Activated T-cell treated with anti-CD3 and anti-CD28 coated beads, Interleukin-2, amount 50 U/mL, for 4 hours (primary cell): ENCODE measurements at regions not wholly inside any gene's neighbourhood (a gene's known extent, or its start where the extent isn't known, plus 50 kb on each side); places are given as distances from the start of the nearest gene placed in this dataset.
"Not testable (repeated sequence)": the region's sequence is repeated elsewhere in the genome, so short reads cannot be mapped to it uniquely, and the experiment has no call there.

ENCODE experiments used
- ATAC-seq, 2 donors: fragments of 200-7000 bp; cut with Tn5 transposase; one replicate each; pipeline ENCODE4 v1.10.0; 2021
- DNase-seq: peaks from one replicate; pipeline ENCODE4 v3.0.0-alpha.2; 2020
- H3K27me3 Mint-ChIP-seq: one replicate; pipeline ENCODE4 v1.8.0; 2021; ENCODE audit warnings: low read depth, mixed read lengths
- H3K36me3 Mint-ChIP-seq: one replicate; pipeline ENCODE4 v1.8.0; 2022; ENCODE audit warnings: mixed read lengths; ENCODE audit not compliant: insufficient read depth
- H3K4me1 Mint-ChIP-seq: one replicate; pipeline ENCODE4 v1.8.0; 2021; ENCODE audit warnings: low read depth, mixed read lengths
- H3K4me3 Mint-ChIP-seq: one replicate; pipeline ENCODE4 v1.8.0; 2021; ENCODE audit warnings: mild to moderate bottlenecking, moderate library complexity, mixed read lengths
- H3K9me3 Mint-ChIP-seq: one replicate; pipeline ENCODE4 v1.8.0; 2021; ENCODE audit warnings: mixed read lengths

DNA sequence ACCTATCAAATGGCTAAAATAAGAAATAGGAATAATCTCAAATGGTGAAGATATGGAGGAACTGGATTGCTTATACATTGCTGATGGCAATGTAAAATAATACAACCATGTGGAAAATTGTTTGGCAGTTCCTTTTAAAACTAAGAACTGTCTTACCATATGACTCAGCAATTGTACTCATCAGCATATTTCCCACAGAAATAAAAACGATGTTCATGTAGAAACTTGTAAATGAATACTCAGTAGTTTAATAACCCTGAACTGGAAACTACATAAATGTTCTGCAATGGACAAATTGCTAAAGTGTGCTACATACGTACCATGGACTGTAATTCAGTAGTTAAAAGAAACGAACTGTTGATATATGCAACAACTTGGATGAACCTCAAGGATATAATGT lies 253.9 kb upstream of the RBMS3 start:
- H3K9me3 Mint-ChIP-seq = peaks cover 8% of the 10 kb centered on the region

DNA sequence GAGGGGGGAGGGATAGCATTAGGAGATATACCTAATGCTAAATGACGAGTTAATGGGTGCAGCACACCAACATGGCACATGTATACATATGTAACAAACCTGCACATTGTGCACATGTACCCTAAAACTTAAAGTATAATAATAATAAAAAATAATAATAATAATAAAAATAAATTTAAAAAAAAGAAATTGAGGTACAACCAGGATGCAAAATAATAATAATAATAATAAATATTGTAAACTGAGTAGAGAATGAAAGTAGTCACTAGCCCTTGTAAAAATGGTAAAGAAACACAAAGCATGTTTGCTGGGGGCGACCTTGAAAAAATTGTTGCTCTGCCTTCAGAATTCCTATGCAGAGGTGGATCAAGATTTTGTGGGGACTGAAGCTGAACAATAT lies 249.7 kb upstream of the RBMS3 start:
- not testable (repeated sequence) for H3K9me3 Mint-ChIP-seq, DNase-seq, H3K36me3 Mint-ChIP-seq, H3K4me3 Mint-ChIP-seq, ATAC-seq, H3K27me3 Mint-ChIP-seq, H3K4me1 Mint-ChIP-seq

More for the DNA sequence above, 253.9 kb upstream of the RBMS3 start:
- H3K4me1 Mint-ChIP-seq = peaks cover 2% of the 10 kb centered on the region
- DNase-seq = no peak
- H3K27me3 Mint-ChIP-seq = no peaks in the 10 kb centered on the region
- no peaks in the 10 kb centered on the region for H3K36me3 Mint-ChIP-seq
- no peak for ATAC-seq
- H3K4me3 Mint-ChIP-seq = no peak overlapping the region

DNA sequence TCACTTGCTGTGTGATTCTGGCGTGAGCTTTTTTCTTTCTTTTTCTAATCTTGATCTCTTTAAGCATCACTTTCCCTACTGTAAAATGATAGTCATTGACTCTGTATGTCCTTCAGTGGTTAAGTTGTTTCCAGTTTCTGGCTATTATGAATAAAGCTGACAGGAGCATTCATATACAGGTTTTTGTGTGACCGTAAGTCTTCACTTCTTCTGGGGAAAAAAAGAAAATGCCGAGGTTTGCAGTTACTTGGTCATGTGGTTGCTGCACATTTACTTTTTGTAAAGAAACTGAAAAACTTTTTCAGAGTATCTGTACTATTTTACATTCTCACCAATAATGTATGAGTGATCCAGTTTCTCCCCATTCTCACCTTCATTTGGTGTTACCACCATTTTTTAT lies 247.4 kb upstream of the RBMS3 start:
- H3K27me3 Mint-ChIP-seq = no peaks in the 10 kb centered on the region
- no peaks in the 10 kb centered on the region for H3K4me1 Mint-ChIP-seq
- H3K36me3 Mint-ChIP-seq = no peaks in the 10 kb centered on the region
- ATAC-seq (no peak), DNase-seq (no peak)
- no peak overlapping the region for H3K4me3 Mint-ChIP-seq
- H3K9me3 Mint-ChIP-seq = peaks cover 4% of the 10 kb centered on the region

DNA sequence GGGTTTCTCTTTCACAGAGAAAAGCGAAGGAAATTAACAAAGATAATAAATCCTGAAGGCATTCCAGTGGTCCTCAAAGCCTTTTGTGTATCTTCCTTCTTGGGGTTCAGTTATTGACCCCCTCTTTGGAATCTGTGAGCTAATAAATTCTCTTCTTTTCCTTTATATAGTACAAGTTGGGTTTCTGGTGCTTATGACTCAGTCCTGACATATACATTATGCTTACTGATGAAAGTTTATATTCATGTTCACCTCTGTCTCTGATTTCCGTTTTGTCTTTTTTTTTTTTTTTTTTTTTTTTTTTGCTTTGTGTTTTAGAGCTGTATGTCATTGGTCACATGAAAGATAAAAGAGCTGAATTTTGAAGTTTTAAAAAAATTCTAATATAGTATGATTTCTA lies 230.7 kb upstream of the RBMS3 start:
- H3K9me3 Mint-ChIP-seq = peaks cover 16% of the 10 kb centered on the region
- no peaks in the 10 kb centered on the region for H3K36me3 Mint-ChIP-seq
- ATAC-seq (no peak), DNase-seq (no peak)
- no peaks in the 10 kb centered on the region for H3K27me3 Mint-ChIP-seq
- H3K4me1 Mint-ChIP-seq = no peaks in the 10 kb centered on the region
- no peak overlapping the region for H3K4me3 Mint-ChIP-seq

DNA sequence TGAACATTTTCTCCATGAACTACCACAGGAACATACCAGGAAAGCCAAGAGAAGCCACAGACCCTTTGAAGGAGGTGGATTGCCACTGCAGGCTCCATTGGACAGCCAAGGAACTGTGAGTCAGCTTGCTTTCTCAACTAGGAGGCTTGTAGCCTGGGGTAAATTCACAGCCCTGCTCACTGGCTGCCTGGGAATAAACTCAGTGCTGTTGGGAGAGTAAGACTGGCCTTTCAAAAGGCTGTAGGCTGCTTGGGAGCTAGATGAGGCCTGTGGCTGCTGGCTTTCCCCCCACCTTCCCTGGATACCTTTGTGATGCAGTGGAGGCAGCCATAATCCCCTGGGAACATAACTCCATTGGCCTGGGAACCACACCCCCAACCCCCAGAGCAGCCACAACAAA lies 223.5 kb upstream of the RBMS3 start:
- H3K27me3 Mint-ChIP-seq = no peaks in the 10 kb centered on the region
- H3K9me3 Mint-ChIP-seq = peaks cover 41% of the 10 kb centered on the region
- no peaks in the 10 kb centered on the region for H3K4me1 Mint-ChIP-seq
- H3K36me3 Mint-ChIP-seq = no peaks in the 10 kb centered on the region
- no peak overlapping the region for H3K4me3 Mint-ChIP-seq
- DNase-seq (no peak), ATAC-seq (no peak)

DNA sequence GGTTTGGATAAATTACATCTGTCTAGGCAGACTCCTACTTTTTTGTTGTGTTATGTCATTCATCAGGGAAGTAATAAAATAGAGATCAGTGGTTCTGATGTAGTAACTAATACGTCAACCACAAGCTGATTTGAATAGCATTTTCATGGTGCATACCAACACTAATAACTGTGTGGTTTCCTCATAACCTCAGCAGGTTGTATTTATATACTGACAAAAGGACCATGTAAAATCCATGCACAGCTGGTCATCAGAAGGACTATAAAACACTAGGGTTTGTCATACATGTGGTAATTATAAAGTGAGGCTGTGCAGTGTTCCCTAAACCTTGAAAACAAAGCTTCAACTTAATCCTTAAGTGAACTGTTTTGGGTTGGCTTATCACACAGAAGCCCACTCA lies 216.8 kb upstream of the RBMS3 start:
- no peaks in the 10 kb centered on the region for H3K36me3 Mint-ChIP-seq
- DNase-seq (no peak), ATAC-seq (no peak)
- no peaks in the 10 kb centered on the region for H3K4me1 Mint-ChIP-seq
- H3K4me3 Mint-ChIP-seq = no peak overlapping the region
- no peaks in the 10 kb centered on the region for H3K27me3 Mint-ChIP-seq
- peaks cover 7% of the 10 kb centered on the region for H3K9me3 Mint-ChIP-seq

DNA sequence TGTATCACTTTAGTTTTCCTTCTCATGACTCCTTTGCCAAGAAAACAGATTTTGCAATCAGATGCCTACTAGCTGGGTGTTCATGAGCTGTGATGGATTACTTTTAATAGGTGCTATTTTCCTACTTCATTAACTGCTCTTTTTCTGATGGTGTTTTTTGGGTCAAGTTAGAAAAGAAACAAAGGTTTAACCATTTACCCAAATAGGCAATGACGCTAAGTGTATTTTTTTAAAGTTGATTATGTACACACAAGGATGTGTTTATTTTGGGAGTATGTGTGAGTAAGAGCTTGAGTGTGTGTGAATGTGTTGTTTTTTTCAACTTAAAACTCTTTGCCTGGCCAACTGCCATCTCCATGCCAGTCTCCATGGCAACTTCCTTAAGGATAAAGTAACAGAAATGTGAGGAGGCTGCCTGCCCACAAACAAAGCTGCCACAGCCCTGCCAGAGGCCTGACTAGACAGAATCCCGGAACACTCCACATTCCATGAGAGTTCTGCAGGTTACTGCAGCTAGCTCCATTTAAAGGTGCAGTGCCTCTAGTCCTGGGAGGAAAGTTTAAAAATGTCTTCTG lies 215.6 kb upstream of the RBMS3 start:
- H3K27me3 Mint-ChIP-seq = no peaks in the 10 kb centered on the region
- no peaks in the 10 kb centered on the region for H3K4me1 Mint-ChIP-seq
- no peak overlapping the region for H3K4me3 Mint-ChIP-seq
- DNase-seq (no peak), ATAC-seq (no peak)
- peaks cover 7% of the 10 kb centered on the region for H3K9me3 Mint-ChIP-seq
- H3K36me3 Mint-ChIP-seq = no peaks in the 10 kb centered on the region

DNA sequence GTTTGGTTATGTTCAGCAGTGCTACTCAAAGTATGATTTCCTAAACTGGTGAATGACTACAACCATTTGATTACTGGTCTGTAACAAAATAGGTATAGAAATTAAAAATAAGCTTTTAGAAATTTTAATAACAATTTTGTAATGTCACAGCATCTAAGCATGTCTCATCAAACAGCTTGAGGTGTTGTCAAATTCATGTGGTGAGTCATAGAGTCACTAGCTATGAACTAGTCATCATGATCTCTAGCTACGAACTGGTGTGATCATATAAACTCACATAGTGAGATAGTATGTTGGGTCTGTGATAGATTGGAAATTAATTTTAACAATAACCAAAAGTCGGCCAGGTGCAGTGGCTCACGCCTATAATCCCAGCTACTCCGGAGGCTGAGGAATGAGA lies 213.9 kb upstream of the RBMS3 start:
- no peak for ATAC-seq
- no peaks in the 10 kb centered on the region for H3K36me3 Mint-ChIP-seq

DNA sequence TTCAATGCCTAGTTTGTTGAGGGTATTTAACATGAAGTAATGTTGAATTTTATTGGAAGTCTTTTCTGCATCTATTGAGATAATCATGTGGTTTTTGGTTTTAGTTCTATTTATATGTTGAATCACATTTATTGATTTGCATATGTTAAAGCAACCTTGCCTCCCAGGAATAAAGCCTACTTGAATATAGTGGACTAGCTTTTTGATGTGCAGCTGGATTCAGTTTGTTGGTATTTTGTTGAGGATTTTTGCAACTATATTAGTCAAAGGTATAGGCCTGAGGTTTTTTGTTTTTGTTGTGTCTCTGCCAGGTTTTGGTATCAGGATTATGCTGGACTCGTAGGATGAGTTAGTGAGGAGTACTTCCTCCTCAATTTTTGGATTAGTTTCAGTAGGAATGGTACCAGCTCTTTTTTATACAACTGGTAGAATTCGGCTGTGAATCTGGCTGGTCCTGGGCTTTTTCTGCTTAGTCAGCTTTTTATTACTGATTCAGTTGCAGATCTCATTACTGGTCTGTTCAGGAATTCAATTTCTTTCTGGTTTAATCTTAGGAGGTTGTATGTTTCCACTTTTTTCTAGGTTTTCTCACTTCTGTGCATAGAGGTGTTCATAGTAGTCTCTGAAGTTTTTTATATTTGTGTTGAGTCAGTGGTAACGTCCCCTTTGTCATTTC lies 209.8 kb upstream of the RBMS3 start:
- no peaks in the 10 kb centered on the region for H3K4me1 Mint-ChIP-seq
- no peak for DNase-seq
- ATAC-seq = no peak
- H3K27me3 Mint-ChIP-seq = no peaks in the 10 kb centered on the region
- peaks cover 9% of the 10 kb centered on the region for H3K9me3 Mint-ChIP-seq
- H3K4me3 Mint-ChIP-seq = no peak overlapping the region
- no peaks in the 10 kb centered on the region for H3K36me3 Mint-ChIP-seq

More for the DNA sequence above, 213.9 kb upstream of the RBMS3 start:
- peaks cover 13% of the 10 kb centered on the region for H3K9me3 Mint-ChIP-seq
- no peaks in the 10 kb centered on the region for H3K4me1 Mint-ChIP-seq
- H3K27me3 Mint-ChIP-seq = no peaks in the 10 kb centered on the region
- no peak for DNase-seq
- H3K4me3 Mint-ChIP-seq = no peak overlapping the region

DNA sequence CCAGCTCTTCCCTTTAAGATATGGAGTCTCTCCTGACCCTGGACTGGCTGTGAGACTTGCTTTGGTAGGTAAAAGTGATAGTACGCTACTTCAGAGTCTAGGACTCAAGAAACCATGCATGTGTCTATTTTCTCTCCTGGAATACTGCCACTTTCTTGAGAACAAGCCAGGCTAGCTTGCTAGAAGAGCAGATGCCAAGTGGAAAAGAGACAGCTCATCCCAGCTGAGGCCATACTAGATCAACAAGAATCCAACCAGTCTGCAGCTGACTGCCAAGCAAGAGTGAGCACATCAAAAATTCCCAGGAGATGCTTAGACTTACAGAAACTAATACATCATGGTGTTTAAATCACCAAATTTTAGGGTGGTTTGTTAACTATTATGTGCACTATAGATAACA lies 208.3 kb upstream of the RBMS3 start:
- H3K4me3 Mint-ChIP-seq = no peak overlapping the region
- DNase-seq = no peak
- no peak for ATAC-seq
- H3K9me3 Mint-ChIP-seq = peaks cover 9% of the 10 kb centered on the region
- no peaks in the 10 kb centered on the region for H3K27me3 Mint-ChIP-seq
- H3K4me1 Mint-ChIP-seq = no peaks in the 10 kb centered on the region
- no peaks in the 10 kb centered on the region for H3K36me3 Mint-ChIP-seq

DNA sequence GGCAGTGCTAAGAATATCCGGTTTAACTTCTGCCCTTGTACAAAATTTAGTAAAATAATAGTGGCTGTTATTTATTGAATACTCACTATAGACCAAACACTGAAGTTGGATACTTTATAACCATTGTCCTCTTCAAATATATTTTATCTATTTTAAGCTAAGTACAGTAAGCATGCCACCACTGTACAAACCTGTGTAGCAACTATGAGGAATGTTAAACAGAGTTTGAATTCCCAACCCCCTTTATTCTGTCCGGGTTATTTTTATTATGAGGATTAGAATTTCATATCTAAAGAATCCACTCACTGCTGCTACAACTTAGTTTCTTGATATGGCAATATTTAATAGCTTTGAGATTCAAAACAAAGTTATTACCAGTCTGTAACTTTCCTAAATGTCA lies 203.5 kb upstream of the RBMS3 start:
- ATAC-seq (no peak), DNase-seq (no peak)
- Mint-ChIP-seq H3K27me3 (no peaks in the 10 kb centered on the region), H3K9me3 (peaks cover 4% of the 10 kb centered on the region), H3K36me3 (no peaks in the 10 kb centered on the region), H3K4me3 (no peak overlapping the region), H3K4me1 (no peaks in the 10 kb centered on the region)

DNA sequence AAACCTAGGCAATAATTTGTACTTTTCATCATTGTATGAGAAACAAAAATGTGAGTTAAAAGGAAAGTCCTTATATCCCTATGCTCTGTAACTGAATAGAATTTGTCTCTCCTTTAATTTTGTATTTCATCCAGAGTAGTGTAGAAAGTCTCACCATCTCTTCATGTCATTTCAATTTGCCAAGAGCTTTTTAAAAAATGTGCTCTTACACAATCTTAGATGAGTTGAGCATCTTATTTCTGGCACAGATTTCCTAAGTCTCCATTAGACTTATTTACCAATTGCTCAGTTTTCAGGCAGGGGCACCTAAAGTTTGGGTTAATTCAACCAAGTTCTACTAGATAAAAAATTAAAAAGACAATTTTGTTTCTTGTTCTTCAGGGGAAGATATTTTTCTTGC lies 201.5 kb upstream of the RBMS3 start:
- peaks cover 4% of the 10 kb centered on the region for H3K9me3 Mint-ChIP-seq
- DNase-seq = no peak
- no peak for ATAC-seq
- no peaks in the 10 kb centered on the region for H3K36me3 Mint-ChIP-seq
- no peaks in the 10 kb centered on the region for H3K27me3 Mint-ChIP-seq
- H3K4me3 Mint-ChIP-seq = no peak overlapping the region
- H3K4me1 Mint-ChIP-seq = no peaks in the 10 kb centered on the region

DNA sequence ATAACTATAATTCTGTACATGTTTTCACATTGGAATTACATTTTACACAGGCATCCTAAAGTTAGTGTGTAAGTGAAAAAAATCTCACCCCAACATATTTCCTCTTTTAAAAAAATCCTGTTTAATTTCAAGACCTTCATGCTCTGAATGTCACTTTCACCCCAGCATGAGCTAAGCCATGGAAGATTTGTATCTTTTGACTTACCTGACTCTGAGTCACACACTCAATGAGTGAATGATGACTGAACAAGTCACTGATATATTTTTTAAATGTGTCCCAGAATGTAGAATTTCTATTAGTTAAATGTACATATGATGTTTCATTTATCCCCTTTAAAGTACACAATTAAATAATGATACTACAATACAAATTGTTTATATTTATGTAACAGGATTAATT lies 199.9 kb upstream of the RBMS3 start:
- no peaks in the 10 kb centered on the region for H3K4me1 Mint-ChIP-seq
- ATAC-seq (no peak), DNase-seq (no peak)
- no peaks in the 10 kb centered on the region for H3K27me3 Mint-ChIP-seq
- no peak overlapping the region for H3K4me3 Mint-ChIP-seq
- no peaks in the 10 kb centered on the region for H3K36me3 Mint-ChIP-seq
- H3K9me3 Mint-ChIP-seq = peaks cover 10% of the 10 kb centered on the region

DNA sequence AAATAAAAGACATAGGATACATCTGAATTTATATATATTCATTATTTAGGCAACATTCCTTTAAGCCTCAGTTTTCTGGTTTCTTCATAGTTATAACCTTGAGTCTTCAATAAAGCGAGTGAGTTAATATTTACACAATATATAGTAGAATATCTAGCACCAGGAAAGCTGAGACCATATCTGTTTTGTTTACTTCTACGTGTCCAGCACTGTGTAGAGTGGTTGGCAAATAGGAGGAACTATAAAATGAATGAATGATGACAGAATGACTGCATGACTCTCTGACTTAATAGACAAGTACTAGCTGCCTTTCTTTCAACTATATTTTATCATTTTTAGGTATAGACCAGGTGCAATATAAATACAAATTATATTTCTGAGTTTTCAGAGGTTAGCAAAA lies 197.8 kb upstream of the RBMS3 start:
- no peaks in the 10 kb centered on the region for H3K4me1 Mint-ChIP-seq
- H3K36me3 Mint-ChIP-seq = no peaks in the 10 kb centered on the region
- no peaks in the 10 kb centered on the region for H3K27me3 Mint-ChIP-seq
- DNase-seq (no peak), ATAC-seq (no peak)
- no peak overlapping the region for H3K4me3 Mint-ChIP-seq
- peaks cover 10% of the 10 kb centered on the region for H3K9me3 Mint-ChIP-seq

DNA sequence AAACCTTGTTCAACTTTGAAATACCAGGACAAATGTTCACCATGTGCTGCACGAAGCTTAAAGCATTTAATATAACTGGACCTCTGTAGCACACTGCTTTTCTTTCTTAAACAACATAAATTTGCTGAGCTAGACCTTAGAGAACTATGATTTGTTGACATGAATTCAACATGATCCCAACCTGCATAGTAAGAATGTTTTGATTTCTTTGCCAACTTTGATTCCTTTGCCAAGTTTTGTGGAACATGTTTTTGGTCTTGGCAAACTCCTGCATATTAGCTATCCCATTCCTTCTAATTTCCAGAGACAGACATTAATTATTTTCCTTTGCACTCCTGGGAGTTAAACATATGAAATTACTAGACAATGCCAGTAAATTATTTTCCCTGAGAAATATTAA lies 197.2 kb upstream of the RBMS3 start:
- Mint-ChIP-seq H3K4me3 (no peak overlapping the region), H3K4me1 (no peaks in the 10 kb centered on the region), H3K27me3 (no peaks in the 10 kb centered on the region), H3K36me3 (no peaks in the 10 kb centered on the region), H3K9me3 (peaks cover 10% of the 10 kb centered on the region)
- ATAC-seq (no peak), DNase-seq (no peak)
